Liver (tissue), 8 donors: ENCODE measurements at regions not wholly inside any gene's neighbourhood (a gene's known extent, or its start where the extent isn't known, plus 50 kb on each side); places are given as distances from the start of the nearest gene placed in this dataset.
"Not testable (repeated sequence)": the region's sequence is repeated elsewhere in the genome, so short reads cannot be mapped to it uniquely, and the experiment has no call there.

ENCODE experiments used
- DNase-seq: peaks from one replicate; pipeline ENCODE4 v3.0.0-alpha.2; 2017; ENCODE audit warnings: low spot score
- H3K27ac ChIP-seq, 2 donors: one replicate each; pipeline ENCODE4 v1.7.0; 2013; ENCODE audit warnings: inconsistent platforms in 2 of 2, low read length in 2 of 2, control low read depth in 1 of 2, low read depth in 1 of 2, mild to moderate bottlenecking in 1 of 2
- H3K27me3 ChIP-seq, 4 donors: one replicate each; pipeline versions ENCODE4 v1.6.1 to v1.7.0; 2013; ENCODE audit warnings: low read length in 3 of 4, inconsistent platforms in 1 of 4, mild to moderate bottlenecking in 1 of 4, moderate library complexity in 1 of 4; ENCODE audit not compliant: control insufficient read depth in 4 of 4, insufficient read depth in 4 of 4
- H3K36me3 ChIP-seq, 4 donors: one replicate each; pipeline versions ENCODE4 v1.6.1 to v1.7.0; 2013; ENCODE audit warnings: low read length in 3 of 4, mild to moderate bottlenecking in 3 of 4, low read depth in 1 of 4, moderate library complexity in 1 of 4; ENCODE audit not compliant: control insufficient read depth in 4 of 4, insufficient read depth in 3 of 4
- H3K4me1 ChIP-seq, 4 donors: one replicate each; pipeline versions ENCODE4 v1.6.1 to v1.7.0; 2013; ENCODE audit warnings: low read length in 3 of 4, mild to moderate bottlenecking in 3 of 4, moderate library complexity in 1 of 4; ENCODE audit not compliant: control insufficient read depth in 4 of 4, insufficient read depth in 4 of 4
- H3K4me3 ChIP-seq, 3 donors: one replicate each; pipeline versions ENCODE4 v1.6.1 to v1.7.0; 2013; ENCODE audit warnings: low read length in 3 of 3, control low read depth in 1 of 3, low read depth in 1 of 3, mild to moderate bottlenecking in 1 of 3
- H3K9ac ChIP-seq, 2 donors: one replicate each; pipeline ENCODE4 v1.7.0; 2013; ENCODE audit warnings: low read length in 2 of 2, mild to moderate bottlenecking in 2 of 2, moderate library complexity in 2 of 2, control low read depth in 1 of 2, low read depth in 1 of 2
- H3K9me3 ChIP-seq, 4 donors: one replicate each; pipeline versions ENCODE4 v1.6.1 to v1.7.0; 2013; ENCODE audit warnings: low read length in 3 of 4; ENCODE audit not compliant: control insufficient read depth in 4 of 4
- ATF3 ChIP-seq: IDR thresholded peaks from 2 replicates; pipeline ENCODE4 v1.6.1; 2016; ENCODE audit warnings: antibody characterized with exemption
- CTCF ChIP-seq: fragments of 150-350 bp; IDR thresholded peaks from 2 replicates; pipeline ENCODE4 v1.5.1; 2017; ENCODE audit warnings: improper control_type of control experiment, low read depth, low read length; ENCODE audit not compliant: missing input control
- EGR1 ChIP-seq, 2 donors: IDR thresholded peaks; 2 replicates each; pipeline ENCODE4 v1.6.1; 2016 to 2018; ENCODE audit warnings: antibody characterized with exemption in 2 of 2, low read depth in 2 of 2
- FOXA1 ChIP-seq: IDR thresholded peaks from 2 replicates; pipeline ENCODE4 v1.6.1; 2016; ENCODE audit warnings: antibody characterized with exemption
- FOXA2 ChIP-seq: IDR thresholded peaks from 2 replicates; pipeline ENCODE4 v1.6.1; 2016; ENCODE audit warnings: antibody characterized with exemption
- GABPA ChIP-seq, 2 donors: IDR thresholded peaks in 1 of 2; conservative IDR thresholded peaks in 1 of 2; 2 replicates each; pipeline ENCODE4 v1.6.1; 2016; ENCODE audit warnings: antibody characterized with exemption in 2 of 2, mild to moderate bottlenecking in 1 of 2, moderate library complexity in 1 of 2
- HNF4A ChIP-seq, 2 donors: conservative IDR thresholded peaks; 2 replicates each; pipeline ENCODE4 v1.6.1; 2016; ENCODE audit warnings: antibody characterized with exemption in 2 of 2, mild to moderate bottlenecking in 2 of 2
- HNF4G ChIP-seq: IDR thresholded peaks from 2 replicates; pipeline ENCODE4 v1.6.1; 2016; ENCODE audit warnings: antibody characterized with exemption
- JUND ChIP-seq, 2 donors: IDR thresholded peaks; 2 replicates each; pipeline ENCODE4 v1.6.1; 2016; ENCODE audit warnings: antibody characterized with exemption in 2 of 2
- MAX ChIP-seq: IDR thresholded peaks from 2 replicates; pipeline ENCODE4 v1.6.1; 2016; ENCODE audit warnings: antibody characterized with exemption
- NR2F2 ChIP-seq: IDR thresholded peaks from 2 replicates; pipeline ENCODE4 v1.6.1; 2016; ENCODE audit warnings: antibody characterized with exemption
- RAD21 ChIP-seq, 2 donors: IDR thresholded peaks; 2 replicates each; pipeline ENCODE4 v1.6.1; 2016; ENCODE audit warnings: antibody characterized with exemption in 2 of 2, mild to moderate bottlenecking in 2 of 2
- REST ChIP-seq: IDR thresholded peaks from 2 replicates; pipeline ENCODE4 v1.6.1; 2016; ENCODE audit warnings: antibody characterized with exemption, mild to moderate bottlenecking
- RXRA ChIP-seq, 2 donors: IDR thresholded peaks; 2 replicates each; pipeline ENCODE4 v1.6.1; 2017 to 2018; ENCODE audit warnings: antibody characterized with exemption in 2 of 2, mild to moderate bottlenecking in 1 of 2
- SP1 ChIP-seq: IDR thresholded peaks from 2 replicates; pipeline ENCODE4 v1.6.1; 2018; ENCODE audit warnings: antibody characterized with exemption, mild to moderate bottlenecking
- TAF1 ChIP-seq: conservative IDR thresholded peaks from 2 replicates; pipeline ENCODE4 v1.6.1; 2016; ENCODE audit warnings: antibody characterized with exemption, mild to moderate bottlenecking
- YY1 ChIP-seq: IDR thresholded peaks from 2 replicates; pipeline ENCODE4 v1.6.1; 2016; ENCODE audit warnings: antibody characterized with exemption, mild to moderate bottlenecking
- ZBTB33 ChIP-seq: IDR thresholded peaks from 2 replicates; pipeline ENCODE4 v1.6.1; 2016; ENCODE audit warnings: antibody characterized with exemption
- WGBS: extraction: QIAGEN DNeasy Blood & Tissue Kit; methylation state at CpG from one replicate; pipeline ENCODE4 v1.1.7; 2013; 5-methylcytosine and 5-hydroxymethylcytosine counted together
- donor health status: healthy.
- donor health status: healthy.
- donor health status: healthy.
- donor health status: healthy.
- donor health status: healthy.

GRCh38 chr1:199246716-199247115 lies 607.9 kb downstream of the PTPRC start:
- 87% methylated on average over 3 of the region's 3 CpGs for WGBS
- DNase-seq = no peak
- no peaks in the 10 kb centered on the region for H3K36me3 ChIP-seq
- H3K4me1 ChIP-seq = no peaks in the 10 kb centered on the region
- no peak overlapping the region for H3K4me3 ChIP-seq
- TF ChIP-seq MAX (no peak), SP1 (no peak), TAF1 (no peak), EGR1 (IDR thresholded peaks at IDR 0.05; ENCODE audit: low read depth in 2 of 2) (no peak), REST (no peak), FOXA1 (no peak), HNF4A (conservative IDR thresholded peaks at IDR 0.05) (no peak), RXRA (IDR thresholded peaks at IDR 0.05) (no peak), CTCF (no peak), FOXA2 (no peak), NR2F2 (no peak), YY1 (no peak), HNF4G (no peak), ZBTB33 (no peak), JUND (IDR thresholded peaks at IDR 0.05) (no peak), RAD21 (IDR thresholded peaks at IDR 0.05) (no peak), ATF3 (no peak), GABPA (IDR thresholded peaks at IDR 0.05 in 1 of 2, conservative IDR thresholded peaks at IDR 0.05 in 1 of 2) (no peak)
- no peaks in the 10 kb centered on the region for H3K27me3 ChIP-seq
- H3K27ac ChIP-seq = no peak overlapping the region
- H3K9ac ChIP-seq = no peak overlapping the region
- H3K9me3 ChIP-seq = no peaks in the 10 kb centered on the region

GRCh38 chr1:199247891-199248290 lies 609.1 kb downstream of the PTPRC start:
- Histone ChIP-seq H3K9ac (no peak overlapping the region), H3K4me1 (no peaks in the 10 kb centered on the region), H3K4me3 (no peak overlapping the region), H3K27me3 (no peaks in the 10 kb centered on the region), H3K9me3 (no peaks in the 10 kb centered on the region), H3K36me3 (no peaks in the 10 kb centered on the region), H3K27ac (no peak overlapping the region)
- TF ChIP-seq ZBTB33 (no peak), JUND (IDR thresholded peaks at IDR 0.05) (no peak), GABPA (IDR thresholded peaks at IDR 0.05 in 1 of 2, conservative IDR thresholded peaks at IDR 0.05 in 1 of 2) (no peak), MAX (no peak), HNF4G (no peak)
- no peak for DNase-seq

GRCh38 chr1:199254040-199254439 lies 615.2 kb downstream of the PTPRC start:
- not testable (repeated sequence) for H3K36me3 ChIP-seq, H3K4me3 ChIP-seq, H3K27ac ChIP-seq, H3K4me1 ChIP-seq, H3K9ac ChIP-seq, H3K9me3 ChIP-seq, H3K27me3 ChIP-seq, DNase-seq
- 99% methylated on average over 1 of the region's 1 CpG for WGBS
